Esophagus squamous epithelium (tissue), 5 donors: ENCODE measurements at regions not wholly inside any gene's neighbourhood (a gene's known extent, or its start where the extent isn't known, plus 50 kb on each side); places are given as distances from the start of the nearest gene placed in this dataset.

Experiments used
- DNase-seq: peaks from one replicate; lab custom pipeline; 2025; lab: John Stamatoyannopoulos, UW
- H3K27ac ChIP-seq, 4 donors: fragments of 200-600 bp; sonication (generic); one replicate each; pipeline ENCODE4 v1.5.1; 2016 to 2019; ENCODE audit warnings: mild to moderate bottlenecking in 1 of 4
- H3K27me3 ChIP-seq, 4 donors: fragments of 200-600 bp; sonication (generic); 1 replicate in 3 of 4; 2 replicates in 1 of 4; pipeline versions ENCODE4 v1.5.1 to v1.6.0; 2017 to 2021; ENCODE audit warnings: antibody characterized with exemption in 1 of 4
- H3K36me3 ChIP-seq, 3 donors: fragments of 200-600 bp; sonication (generic); one replicate each; pipeline ENCODE4 v1.5.1; 2016 to 2019
- H3K4me1 ChIP-seq, 3 donors: fragments of 200-600 bp; sonication (generic); one replicate each; pipeline ENCODE4 v1.5.1; 2017 to 2019
- H3K4me3 ChIP-seq, 4 donors: fragments of 200-600 bp; sonication (generic); 1 replicate in 3 of 4; 2 replicates in 1 of 4; pipeline ENCODE4 v1.5.1; 2016 to 2019; ENCODE audit warnings: mild to moderate bottlenecking in 2 of 4, moderate library complexity in 1 of 4
- H3K9me3 ChIP-seq, 3 donors: fragments of 200-600 bp; sonication (generic); one replicate each; pipeline ENCODE4 v1.5.1; 2016 to 2019
- CTCF ChIP-seq, 6 experiments: fragments of 450-650 bp in 4 of 6; fragments of 200-600 bp in 2 of 6; sonication (generic) in 2 of 6; IDR thresholded peaks; one replicate each; pipeline ENCODE4 v1.5.1; 2016 to 2019; ENCODE audit warnings: antibody characterized with exemption in 6 of 6, mild to moderate bottlenecking in 4 of 6, moderate library complexity in 4 of 6
- POLR2A ChIP-seq, 4 donors: fragments of 450-650 bp; IDR thresholded peaks; one replicate each; pipeline ENCODE4 v1.6.1; 2017; ENCODE audit warnings: antibody characterized with exemption in 4 of 4, mild to moderate bottlenecking in 4 of 4, moderate library complexity in 3 of 4
- WGBS, 2 donors: methylation state at CpG; one replicate each; pipeline ENCODE4 v1.1.5; 2018; 5-methylcytosine and 5-hydroxymethylcytosine counted together
- intact Hi-C: fragments of 100-400 bp; cut with DNase I; formaldehyde crosslinking; loops from one replicate; pipeline ENCODE4 v1.15.0; 2022
- donor health status: DM: yes; HTN: yes; CAD: no.

GRCh38 chr1:61606448-61607312 lies 118.3 kb downstream of the TM2D1 start:
- DNase-seq: no peak
- H3K4me3 ChIP-seq: peak overlapping the region in 2 of 4 donors; percentile 1 to 6
- H3K9me3 ChIP-seq: no peaks in the 10 kb centered on the region
- TF ChIP-seq POLR2A (IDR thresholded peaks at IDR 0.05) (no peak), CTCF (IDR thresholded peaks at IDR 0.05) (no peak)
- no peaks in the 10 kb centered on the region for H3K36me3 ChIP-seq
- peaks cover 11 to 58% (median 11%) of the 10 kb centered on the region in 3 donors for H3K4me1 ChIP-seq
- peak overlapping the region; percentile 81 to 82 (median 82) for H3K27ac ChIP-seq
- 31 to 39% methylated on average over 14 of the region's 15 CpGs for WGBS, 2 donors
- intact Hi-C loops: no loop called here
- H3K27me3 ChIP-seq: no peaks in the 10 kb centered on the region

GRCh38 chr1:61605607-61606321 lies 119.2 kb downstream of the TM2D1 start:
- Histone ChIP-seq H3K27ac (peak overlapping the region; percentile 81 to 82 (median 82)), H3K9me3 (no peaks in the 10 kb centered on the region), H3K27me3 (no peaks in the 10 kb centered on the region), H3K4me3 (peak overlapping the region in 2 of 4 donors; percentile 1 to 6), H3K4me1 (peaks cover 11 to 50% (median 11%) of the 10 kb centered on the region in 3 donors), H3K36me3 (no peaks in the 10 kb centered on the region)
- TF ChIP-seq POLR2A (IDR thresholded peaks at IDR 0.05): no peak
- DNase-seq: no peak
- 24 to 38% methylated on average over 4 of the region's 4 CpGs for WGBS, 2 donors
- intact Hi-C loops: no loop called here

GRCh38 chr1:61604684-61605083 lies 120.3 kb downstream of the TM2D1 start:
- peaks cover 11 to 50% (median 11%) of the 10 kb centered on the region in 3 donors for H3K4me1 ChIP-seq
- intact Hi-C loops: no loop called here
- 64 to 81% methylated on average over 1 of the region's 1 CpG for WGBS, 2 donors
- H3K27ac ChIP-seq: peak overlapping the region in 2 of 4 donors; percentile 81 to 82
- TF ChIP-seq CTCF (IDR thresholded peaks at IDR 0.05) (no peak), POLR2A (IDR thresholded peaks at IDR 0.05) (no peak)
- no peaks in the 10 kb centered on the region for H3K36me3 ChIP-seq
- no peak for DNase-seq
- H3K9me3 ChIP-seq: no peaks in the 10 kb centered on the region
- no peaks in the 10 kb centered on the region for H3K27me3 ChIP-seq
- no peak overlapping the region for H3K4me3 ChIP-seq

GRCh38 chr1:61604261-61604660 lies 120.7 kb downstream of the TM2D1 start:
- Histone ChIP-seq H3K27me3 (no peaks in the 10 kb centered on the region), H3K4me1 (peaks cover 11 to 50% (median 11%) of the 10 kb centered on the region in 3 donors), H3K27ac (peak overlapping the region in 1 of 4 donors; percentile 82), H3K9me3 (no peaks in the 10 kb centered on the region), H3K4me3 (no peak overlapping the region), H3K36me3 (no peaks in the 10 kb centered on the region)
- TF ChIP-seq POLR2A (IDR thresholded peaks at IDR 0.05) (no peak), CTCF (IDR thresholded peaks at IDR 0.05) (no peak)
- WGBS, 2 donors: 83 to 91% methylated on average over 4 of the region's 4 CpGs
- DNase-seq: no peak
- intact Hi-C loops: no loop called here

GRCh38 chr1:61602663-61603062 lies 122.3 kb downstream of the TM2D1 start:
- 87 to 92% methylated on average over 3 of the region's 3 CpGs for WGBS, 2 donors
- no peaks in the 10 kb centered on the region for H3K9me3 ChIP-seq
- no peaks in the 10 kb centered on the region for H3K27me3 ChIP-seq
- DNase-seq: no peak
- TF ChIP-seq CTCF (IDR thresholded peaks at IDR 0.05) (no peak), POLR2A (IDR thresholded peaks at IDR 0.05) (no peak)
- peaks cover 11 to 47% (median 11%) of the 10 kb centered on the region in 3 donors for H3K4me1 ChIP-seq
- H3K36me3 ChIP-seq: no peaks in the 10 kb centered on the region
- H3K4me3 ChIP-seq: no peak overlapping the region
- no peak overlapping the region for H3K27ac ChIP-seq
- intact Hi-C loops: no loop called here
